GM19463 (cell line): ENCODE measurements at regions not wholly inside any gene's neighbourhood (a gene's known extent, or its start where the extent isn't known, plus 50 kb on each side); places are given as distances from the start of the nearest gene placed in this dataset.
"Not testable (repeated sequence)": the region's sequence is repeated elsewhere in the genome, so short reads cannot be mapped to it uniquely, and the experiment has no call there.

Experiments
- ATAC-seq: cut with Tn5 transposase; IDR thresholded peaks from one replicate; pipeline ENCODE4 v1.9.1; 2021; ENCODE audit warnings: mild to moderate bottlenecking, moderate library complexity; ENCODE audit not compliant: unreplicated experiment

DNA sequence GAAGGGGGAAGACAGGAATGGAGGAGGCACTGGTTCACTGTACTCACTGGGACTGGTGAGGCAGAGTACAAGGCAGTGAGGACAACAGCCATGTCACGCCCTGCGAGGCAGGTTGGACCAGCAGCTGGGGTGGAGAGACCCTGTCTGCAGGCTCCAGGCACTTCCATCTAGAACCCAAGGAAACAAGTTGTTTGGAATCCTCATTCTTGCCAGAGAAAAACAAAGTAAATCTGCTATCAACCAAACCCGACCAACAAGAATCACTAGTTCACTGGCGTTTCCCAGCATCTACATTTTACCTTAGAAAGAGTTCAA, 98.5 kb upstream of the CDYL start:
- ATAC-seq = no peak

- ATAC-seq = no peak
Measured at GRCh38 chr6:4677011-4677750, 99.0 kb upstream of the CDYL start.

DNA sequence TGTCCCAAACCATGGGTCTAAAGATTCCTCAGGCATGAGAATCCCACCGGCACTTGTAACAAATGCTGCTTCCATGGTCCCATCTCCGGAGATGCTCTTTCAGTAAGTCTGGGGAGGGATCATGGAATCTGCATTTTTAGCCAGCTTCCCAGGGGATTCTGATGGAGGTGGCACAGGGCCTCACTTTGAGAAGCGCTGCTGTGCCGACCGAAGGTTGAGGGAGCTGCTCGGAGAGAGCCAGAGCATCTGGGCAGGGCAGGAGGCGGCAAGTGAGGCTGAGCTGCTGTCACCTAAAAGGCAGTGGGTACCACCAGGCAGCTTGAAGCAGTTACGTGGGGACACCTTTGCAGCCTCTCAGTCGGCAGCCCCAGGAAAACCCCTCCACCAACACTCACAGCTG, 100.2 kb upstream of the CDYL start:
- ATAC-seq = no peak

DNA sequence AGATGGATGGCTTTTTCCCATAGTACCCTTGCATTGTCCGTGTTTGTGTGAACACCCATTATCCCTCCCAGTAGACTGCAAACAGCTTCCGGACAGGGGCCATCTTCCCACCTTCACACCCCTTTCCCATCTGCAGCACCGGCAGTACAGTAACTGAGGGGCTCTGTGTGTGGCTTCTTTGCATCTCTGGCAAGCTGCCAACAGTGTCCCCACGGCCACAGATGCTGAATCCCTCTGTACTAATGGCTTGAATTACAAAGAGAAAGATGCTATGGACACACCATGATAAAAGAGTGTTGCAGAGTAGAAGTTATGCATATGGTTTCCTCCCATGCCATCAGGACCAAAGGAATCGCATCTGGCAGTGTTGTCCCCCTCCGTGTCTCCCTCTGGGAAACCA, 101.1 kb upstream of the CDYL start:
- ATAC-seq = no peak

GRCh38 chr6:4673861-4674260, 102.3 kb upstream of the CDYL start:
- no peak for ATAC-seq

- ATAC-seq = no peak
Measured at GRCh38 chr6:4672772-4673171, 103.4 kb upstream of the CDYL start.

DNA sequence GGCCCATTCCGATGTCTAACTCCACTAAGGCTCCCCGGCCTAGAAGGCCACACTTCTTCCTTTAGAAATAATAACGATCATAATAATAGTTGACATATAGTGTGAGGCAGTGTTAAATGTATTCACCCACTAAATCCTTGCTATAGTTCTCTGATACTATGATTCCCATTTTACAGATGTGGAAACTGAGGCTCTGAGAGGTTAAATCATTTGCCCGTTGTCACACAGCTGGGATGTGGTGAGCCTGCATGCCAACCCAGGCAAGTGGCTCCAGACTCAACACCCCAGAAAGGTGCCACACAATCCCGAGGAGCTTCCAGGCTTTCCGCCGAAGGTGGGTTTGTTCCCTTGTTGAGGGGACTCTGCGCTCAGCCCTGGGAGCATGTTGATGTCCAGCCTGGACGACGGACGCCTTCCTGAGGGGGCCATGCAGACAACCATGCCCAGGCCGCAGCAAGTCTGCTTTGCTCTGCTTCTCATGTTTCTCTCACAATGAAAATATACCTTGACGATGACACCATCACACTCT, 104.6 kb upstream of the CDYL start:
- no peak for ATAC-seq

DNA sequence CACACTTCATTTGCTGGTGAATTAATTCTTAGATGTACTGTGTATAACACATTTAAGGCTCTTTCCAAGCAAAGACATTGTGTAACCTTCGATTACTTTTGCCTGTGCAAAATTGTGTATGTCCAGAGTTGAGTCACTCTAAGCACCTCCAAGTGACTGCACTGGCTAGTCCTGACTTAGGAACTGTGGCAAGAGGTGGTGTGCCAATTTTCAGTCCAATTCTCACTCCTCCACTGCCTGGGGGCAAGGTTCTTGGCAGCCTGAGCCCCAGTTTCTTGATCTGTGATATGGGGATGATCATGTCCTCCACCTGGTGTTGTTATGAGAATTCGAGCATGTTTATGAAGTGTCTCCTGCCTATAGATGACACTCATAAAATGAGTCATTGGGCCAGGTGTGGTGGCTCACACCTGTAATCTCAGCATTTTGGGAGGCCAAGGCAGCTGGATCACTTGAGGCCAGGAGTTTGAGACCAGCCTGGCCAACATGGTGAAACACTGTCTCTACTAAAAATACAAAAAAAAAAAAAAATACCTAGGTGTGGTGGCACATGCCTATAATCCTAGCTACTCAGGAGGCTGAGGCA, 105.3 kb upstream of the CDYL start:
- no peak for ATAC-seq

DNA sequence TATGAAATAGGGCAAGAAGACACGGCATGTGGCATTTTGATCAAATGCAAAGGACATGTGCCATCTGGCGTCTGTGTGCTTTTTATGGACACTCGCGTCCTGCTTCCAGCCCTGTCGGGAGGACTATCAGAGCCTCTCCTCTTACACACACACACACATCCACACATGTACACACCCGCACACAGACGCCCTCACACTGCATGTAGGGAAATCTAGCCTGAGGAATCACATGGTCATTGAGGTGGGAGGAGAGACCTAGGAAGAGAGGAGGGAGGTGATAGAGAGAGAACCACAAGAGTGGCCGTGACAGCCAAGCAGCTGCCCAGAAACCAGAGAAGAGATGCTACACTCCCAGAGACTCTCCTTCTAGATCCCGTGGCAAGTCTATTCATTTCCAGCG, 105.9 kb upstream of the CDYL start:
- no peak for ATAC-seq

DNA sequence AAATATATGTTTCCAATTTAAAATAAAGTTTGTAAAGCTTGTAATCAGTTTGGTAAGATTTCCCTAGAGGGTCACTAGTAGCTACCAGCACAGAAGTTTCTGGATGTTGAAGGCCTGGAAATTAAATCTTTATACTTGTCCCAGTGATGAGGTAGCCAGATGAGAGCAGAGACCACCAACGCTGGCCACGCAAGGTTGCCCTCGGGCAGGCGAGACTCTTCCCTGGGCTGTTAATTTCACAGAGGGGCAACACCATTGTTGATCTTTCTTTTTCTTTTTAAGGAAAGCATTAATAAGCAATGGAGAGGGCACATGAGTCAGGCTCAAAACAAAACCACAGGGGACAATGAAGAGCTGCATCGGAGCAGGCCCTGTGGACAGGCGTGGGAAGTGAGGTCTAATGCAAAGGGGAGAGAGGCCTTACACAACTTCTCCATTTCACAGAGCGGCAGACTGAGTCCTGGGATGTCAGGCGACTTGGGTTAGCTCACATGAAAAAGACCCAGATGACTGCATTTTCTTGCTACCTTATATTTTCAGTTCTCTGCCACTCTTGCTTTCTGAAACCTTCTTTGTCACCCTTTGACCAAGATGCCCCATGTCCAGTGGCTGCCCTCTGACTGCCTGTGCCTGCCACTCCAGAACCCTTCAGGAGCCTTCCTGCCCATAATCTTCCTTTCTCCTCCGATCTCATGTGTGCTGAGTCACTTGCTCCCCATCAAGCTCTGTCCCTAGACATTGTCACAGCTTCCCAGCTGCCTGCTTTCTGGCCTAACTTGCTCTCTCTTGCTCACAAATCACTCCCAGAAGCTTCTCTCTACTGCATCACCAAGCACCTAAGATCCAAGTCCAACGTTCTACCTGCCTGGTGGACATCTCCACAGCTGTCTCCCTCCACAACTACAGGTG, 107.7 kb upstream of the CDYL start:
- ATAC-seq = no peak

GRCh38 chr6:4667591-4667990, 108.6 kb upstream of the CDYL start:
- ATAC-seq = no peak

- ATAC-seq = no peak
Measured at GRCh38 chr6:4666886-4667513, 109.2 kb upstream of the CDYL start.

DNA sequence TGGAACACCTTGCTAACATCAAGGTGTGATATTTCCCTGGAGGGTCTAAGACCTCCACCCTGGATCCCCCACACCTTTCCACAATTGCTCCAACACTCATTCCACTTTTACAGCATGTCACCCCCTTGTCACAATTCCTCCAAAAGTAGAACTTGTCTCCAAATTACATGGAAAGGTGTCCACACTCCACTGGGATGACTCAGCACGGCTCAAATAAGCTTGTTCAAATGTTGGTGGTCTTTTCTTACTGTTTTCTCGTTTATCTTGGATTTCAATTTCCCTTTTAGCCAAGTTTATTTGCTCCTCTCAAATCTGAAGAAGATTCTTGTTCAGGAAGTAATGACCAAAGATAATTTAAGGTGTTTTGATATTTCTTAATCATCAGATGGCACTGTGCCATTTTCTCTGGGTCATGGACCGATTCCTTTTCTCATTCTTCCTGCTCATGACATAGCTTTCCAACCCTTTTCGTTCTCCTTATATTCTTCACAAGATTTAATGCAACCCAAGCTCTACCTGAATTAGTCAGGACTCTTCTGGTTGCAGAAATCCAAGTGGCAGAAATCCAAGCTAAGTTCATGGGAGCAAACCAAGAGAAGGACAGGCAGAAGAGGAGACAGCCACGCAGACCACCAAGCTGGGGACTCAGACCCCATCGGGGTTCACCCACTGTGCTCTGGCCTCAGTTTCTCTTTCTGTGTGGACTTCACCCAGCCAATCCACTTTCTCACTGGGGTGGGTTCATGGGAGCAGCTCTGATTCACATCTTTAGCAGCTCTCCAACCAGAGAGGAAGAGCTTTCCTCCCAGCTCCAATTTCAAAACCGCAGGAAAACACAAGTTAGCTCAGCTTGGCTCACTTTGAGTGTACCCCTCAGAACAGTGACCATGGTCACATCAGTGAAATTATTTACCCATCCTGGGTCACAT, 110.5 kb upstream of the CDYL start:
- no peak for ATAC-seq

DNA sequence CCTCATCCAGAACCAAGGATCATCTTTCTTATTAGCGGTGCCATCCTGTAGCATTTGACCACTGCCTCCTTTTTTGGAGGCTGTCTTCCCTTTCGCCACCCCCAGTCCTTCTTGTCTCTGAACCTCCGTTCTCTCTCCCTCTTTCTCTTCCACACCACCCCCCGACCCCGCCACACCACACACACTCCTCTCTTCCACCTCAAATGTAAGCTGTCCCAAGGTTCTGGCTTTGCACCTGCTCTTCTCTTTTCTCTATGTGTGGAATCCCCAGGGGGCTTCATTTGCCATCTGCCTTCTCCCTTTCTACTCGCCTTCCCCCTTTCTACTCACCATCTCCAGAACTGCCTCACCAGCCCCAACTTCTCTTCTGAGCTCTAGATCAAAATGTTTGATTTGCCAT, 111.3 kb upstream of the CDYL start:
- ATAC-seq = no peak

- no peak for ATAC-seq
Measured at GRCh38 chr6:4664117-4664626, 112.0 kb upstream of the CDYL start.

GRCh38 chr6:4662886-4663285, 113.3 kb upstream of the CDYL start:
- ATAC-seq = no peak

GRCh38 chr6:4661391-4661790, 114.8 kb upstream of the CDYL start:
- no peak for ATAC-seq

GRCh38 chr6:4660377-4661321, 115.6 kb upstream of the CDYL start:
- ATAC-seq = no peak

DNA sequence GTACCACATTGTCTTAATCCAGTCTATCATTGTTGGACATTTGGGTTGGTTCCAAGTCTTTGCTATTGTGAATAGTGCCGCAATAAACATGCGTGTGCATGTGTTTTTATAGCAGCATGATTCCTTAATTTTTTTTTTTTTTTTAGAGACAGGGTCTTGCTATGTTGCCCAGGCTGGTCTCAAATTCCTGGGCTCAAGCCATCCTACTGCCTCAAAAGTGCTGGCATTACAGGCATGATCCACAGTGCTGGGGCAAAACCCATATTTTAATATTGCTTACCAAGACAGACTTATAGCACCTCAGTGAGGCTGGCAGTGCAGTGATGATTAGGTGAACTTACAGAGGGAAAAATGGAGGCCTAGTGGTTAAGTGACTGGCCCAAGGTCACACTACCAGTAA, 116.5 kb upstream of the CDYL start:
- ATAC-seq = not testable (repeated sequence)
